H1 (cell line): ENCODE measurements at regions not wholly inside any gene's neighbourhood (a gene's known extent, or its start where the extent isn't known, plus 50 kb on each side); places are given as distances from the start of the nearest gene placed in this dataset.

ENCODE experiments used
- CTCF ChIA-PET: fragments of 300-600 bp; sonication (Branson Sonifier 250); formaldehyde crosslinking; loops from one replicate; lab custom pipeline; 2021; ENCODE audit not compliant: partially characterized antibody; lab: Charles Lee
- POLR2A ChIA-PET: fragments of 300-600 bp; sonication (Branson Sonifier 250); formaldehyde crosslinking; loops from one replicate; lab custom pipeline; 2021; ENCODE audit warnings: inconsistent platforms; ENCODE audit not compliant: partially characterized antibody; lab: Charles Lee
- DNase-seq, 2 experiments: peaks; one replicate each; pipeline versions ENCODE4 v3.0.0 to v3.0.0-alpha.2; 2010 to 2022; ENCODE audit warnings: low spot score in 2 of 2, low read depth in 1 of 2, mixed read lengths in 1 of 2
- FAIRE-seq: peaks from 2 replicates; lab custom pipeline; 2011; peaks lifted over from hg19 to GRCh38; lab: Jason Lieb, UNC
- H2AFZ ChIP-seq: 2 replicates; pipeline ENCODE4 v1.8.1; 2012; ENCODE audit warnings: low read length, inconsistent platforms
- H2AK5ac ChIP-seq: 2 replicates; pipeline ENCODE4 v1.6.1; 2013; ENCODE audit warnings: low read depth, low read length
- H2BK120ac ChIP-seq: replicated peaks from 2 replicates; pipeline ENCODE3; 2013; ENCODE audit warnings: low read depth, low read length, inconsistent platforms
- H2BK12ac ChIP-seq: 2 replicates; pipeline ENCODE4 v1.6.1; 2013; ENCODE audit warnings: low read depth, low read length
- H2BK15ac ChIP-seq: 2 replicates; pipeline ENCODE4 v1.6.1; 2013; ENCODE audit warnings: low read length
- H2BK20ac ChIP-seq: 2 replicates; pipeline ENCODE4 v1.6.1; 2013; ENCODE audit warnings: low read length
- H2BK5ac ChIP-seq: 2 replicates; pipeline ENCODE4 v1.6.1; 2013; ENCODE audit warnings: low read depth, low read length
- H3K14ac ChIP-seq: 2 replicates; pipeline ENCODE4 v1.6.1; 2013; ENCODE audit warnings: inconsistent platforms; ENCODE audit not compliant: insufficient read length
- H3K18ac ChIP-seq: 2 replicates; pipeline ENCODE4 v1.6.1; 2013; ENCODE audit warnings: low read length; ENCODE audit errors: extremely low read depth
- H3K23ac ChIP-seq: 2 replicates; pipeline ENCODE4 v1.6.1; 2013; ENCODE audit warnings: inconsistent platforms; ENCODE audit not compliant: insufficient read length
- H3K23me2 ChIP-seq: 2 replicates; pipeline ENCODE4 v1.6.1; 2013; ENCODE audit warnings: low read depth, low read length
- H3K27ac ChIP-seq: 2 replicates; pipeline ENCODE4 v1.6.1; 2011; ENCODE audit warnings: low read depth, low read length, inconsistent platforms
- H3K27me3 ChIP-seq, 4 experiments: replicated peaks in 1 of 4; 1 replicate in 1 of 4; 2 replicates in 3 of 4; pipeline versions ENCODE4 v1.6.1 to v1.8.1; 2011 to 2013; ENCODE audit warnings: low read length in 3 of 4, mild to moderate bottlenecking in 3 of 4, inconsistent platforms in 2 of 4, mixed read lengths in 2 of 4, moderate library complexity in 1 of 4; ENCODE audit not compliant: control insufficient read depth in 3 of 4, insufficient read depth in 3 of 4; ENCODE audit errors: extremely low read depth in 1 of 4
- H3K36me3 ChIP-seq, 4 experiments: 2 replicates each; pipeline versions ENCODE4 v1.6.1 to v1.8.1; 2011 to 2013; ENCODE audit warnings: mild to moderate bottlenecking in 4 of 4, low read length in 3 of 4, moderate library complexity in 2 of 4, control low read depth in 1 of 4, inconsistent platforms in 1 of 4; ENCODE audit not compliant: insufficient read depth in 4 of 4, control insufficient read depth in 2 of 4
- H3K4ac ChIP-seq: replicated peaks from 2 replicates; pipeline ENCODE3; 2013; ENCODE audit warnings: low read length, low read depth, mixed read lengths, inconsistent platforms; ENCODE audit not compliant: insufficient read length
- H3K4me1 ChIP-seq, 4 experiments: replicated peaks in 1 of 4; 1 replicate in 1 of 4; 2 replicates in 3 of 4; pipeline versions ENCODE4 v1.6.1 to v1.8.1; 2011 to 2013; ENCODE audit warnings: low read length in 3 of 4, inconsistent platforms in 2 of 4, mixed read lengths in 1 of 4; ENCODE audit not compliant: insufficient read depth in 4 of 4, control insufficient read depth in 3 of 4
- H3K4me2 ChIP-seq, 2 experiments: 2 replicates each; pipeline versions ENCODE4 v1.6.1 to v1.8.1; 2011 to 2013; ENCODE audit warnings: low read depth in 2 of 2, low read length in 2 of 2, control low read depth in 1 of 2, inconsistent platforms in 1 of 2, mild to moderate bottlenecking in 1 of 2; ENCODE audit not compliant: insufficient read depth in 1 of 2
- H3K4me3 ChIP-seq, 4 experiments: fragments of 200-600, 300-600 bp in 1 of 4; sonication (generic), shearing (Covaris generic), sonication (Bioruptor Twin) in 1 of 4; 2 replicates each; pipeline versions ENCODE4 v1.5.1 to v1.8.1; 2011 to 2016; ENCODE audit warnings: low read length in 4 of 4, low read depth in 3 of 4, control low read depth in 2 of 4, inconsistent platforms in 2 of 4, mild to moderate bottlenecking in 2 of 4, mixed read lengths in 1 of 4, moderate library complexity in 1 of 4; ENCODE audit not compliant: insufficient read depth in 2 of 4; ENCODE audit errors: extremely low read depth in 1 of 4
- H3K56ac ChIP-seq: replicated peaks from 2 replicates; pipeline ENCODE3; 2013; ENCODE audit warnings: low read depth, mild to moderate bottlenecking, mixed read lengths, low read length, inconsistent platforms; ENCODE audit not compliant: insufficient read length
- H3K79me1 ChIP-seq: 2 replicates; pipeline ENCODE4 v1.6.1; 2013; ENCODE audit warnings: low read depth, low read length, control low read depth
- H3K79me2 ChIP-seq, 2 experiments: 2 replicates each; pipeline versions ENCODE4 v1.6.1 to v1.8.1; 2012 to 2013; ENCODE audit warnings: low read length in 2 of 2, mild to moderate bottlenecking in 2 of 2, inconsistent platforms in 1 of 2; ENCODE audit not compliant: insufficient read depth in 2 of 2, control insufficient read depth in 1 of 2
- H3K9ac ChIP-seq, 4 experiments: replicated peaks in 1 of 4; 1 replicate in 1 of 4; 2 replicates in 3 of 4; pipeline versions ENCODE4 v1.6.1 to v1.8.1; 2011 to 2013; ENCODE audit warnings: low read depth in 3 of 4, low read length in 3 of 4, control low read depth in 2 of 4, mild to moderate bottlenecking in 2 of 4, moderate library complexity in 2 of 4, inconsistent platforms in 1 of 4; ENCODE audit errors: extremely low read depth in 1 of 4
- H3K9me3 ChIP-seq, 2 experiments: 2 replicates each; pipeline versions ENCODE4 v1.6.1 to v1.8.1; 2012 to 2013; ENCODE audit warnings: mild to moderate bottlenecking in 2 of 2, moderate library complexity in 2 of 2, control low read depth in 1 of 2, inconsistent platforms in 1 of 2, low read depth in 1 of 2, low read length in 1 of 2, mixed read lengths in 1 of 2; ENCODE audit not compliant: insufficient read depth in 2 of 2
- H4K20me1 ChIP-seq, 2 experiments: replicated peaks in 1 of 2; 2 replicates each; pipeline versions ENCODE3 to v1.8.1; 2011 to 2013; ENCODE audit warnings: inconsistent platforms in 2 of 2, low read length in 2 of 2, mild to moderate bottlenecking in 1 of 2; ENCODE audit not compliant: insufficient read depth in 2 of 2, control insufficient read depth in 1 of 2
- H4K5ac ChIP-seq: 2 replicates; pipeline ENCODE4 v1.6.1; 2013; ENCODE audit warnings: low read length, low read depth, mixed read lengths, inconsistent platforms; ENCODE audit not compliant: insufficient read length
- H4K8ac ChIP-seq: 2 replicates; pipeline ENCODE4 v1.8.0; 2013; ENCODE audit warnings: mild to moderate bottlenecking, moderate library complexity, low read length, inconsistent platforms; ENCODE audit not compliant: insufficient read depth; ENCODE audit errors: extremely low read depth
- H4K91ac ChIP-seq: replicated peaks from 2 replicates; pipeline ENCODE3; 2013; ENCODE audit warnings: low read length, mixed read lengths, inconsistent platforms; ENCODE audit not compliant: insufficient read length
- CBX5 ChIP-seq: fragments of 300-800, 300-1000 bp; sonication (generic); IDR thresholded peaks from 2 replicates; pipeline ENCODE4 v1.7.1; 2016; ENCODE audit warnings: antibody characterized with exemption, low read length, low read depth
- CBX8 ChIP-seq: fragments of 300-800, 300-1000 bp; sonication (generic); IDR thresholded peaks from 2 replicates; pipeline ENCODE4 v1.7.1; 2016; ENCODE audit warnings: low read depth, low read length, borderline replicate concordance
- CHD1 ChIP-seq: IDR thresholded peaks from 2 replicates; pipeline ENCODE4 v1.6.1; 2012; ENCODE audit warnings: low read depth, low read length, improper control_type of control experiment
- CHD2 ChIP-seq: IDR thresholded peaks from 2 replicates; pipeline ENCODE4 v1.6.1; 2012; ENCODE audit warnings: low read length, improper control_type of control experiment
- GABPA ChIP-seq: IDR thresholded peaks from 2 replicates; pipeline ENCODE4 v1.6.1; 2011; ENCODE audit warnings: mild to moderate bottlenecking, low read length, moderate library complexity, borderline replicate concordance; ENCODE audit not compliant: insufficient read depth
- KDM5A ChIP-seq: fragments of 200-600 bp; IDR thresholded peaks from 2 replicates; pipeline ENCODE4 v1.7.1; 2012; ENCODE audit warnings: mild to moderate bottlenecking, low read length, inconsistent platforms, mixed read lengths
- MAFK ChIP-seq: IDR thresholded peaks from 2 replicates; pipeline ENCODE4 v1.6.1; 2012; ENCODE audit warnings: low read depth, mild to moderate bottlenecking, improper control_type of control experiment, low read length
- NRF1 ChIP-seq: IDR thresholded peaks from 2 replicates; pipeline ENCODE4 v1.6.1; 2011; ENCODE audit warnings: mild to moderate bottlenecking, low read depth, low read length, improper control_type of control experiment
- SIRT6 ChIP-seq: IDR thresholded peaks from one replicate; pipeline ENCODE4 v1.7.1; 2012; ENCODE audit warnings: low read length, inconsistent platforms
- SP2 ChIP-seq: IDR thresholded peaks from 2 replicates; pipeline ENCODE4 v1.6.1; 2012; ENCODE audit warnings: mild to moderate bottlenecking, low read length, inconsistent platforms
- TAF1 ChIP-seq: IDR thresholded peaks from 2 replicates; pipeline ENCODE4 v1.6.1; 2011; ENCODE audit warnings: mild to moderate bottlenecking, low read depth, low read length
- TEAD4 ChIP-seq: IDR thresholded peaks from 2 replicates; pipeline ENCODE4 v1.6.1; 2012; ENCODE audit warnings: low read depth, low read length, inconsistent platforms, mixed read lengths
- YY1 ChIP-seq: IDR thresholded peaks from 2 replicates; pipeline ENCODE4 v1.6.1; 2011; ENCODE audit warnings: low read depth, mild to moderate bottlenecking, low read length
- WGBS, 2 experiments: shearing (Covaris generic) in 1 of 2; methylation state at CpG; one replicate each; pipeline versions ENCODE4 v1.1.6 to v1.1.7; 2013 to 2015; ENCODE audit warnings: low lambda C conversion rate in 2 of 2, mixed read lengths in 2 of 2, inconsistent platforms in 1 of 2, low coverage in 1 of 2, missing lambda C conversion rate in 1 of 2; ENCODE audit not compliant: insufficient replicate concordance in 2 of 2, insufficient coverage in 1 of 2, insufficient read length in 1 of 2; ENCODE audit errors: extremely low coverage in 1 of 2, missing lambda C conversion rate in 1 of 2; 5-methylcytosine and 5-hydroxymethylcytosine counted together
- TF ChIP-seq, protein P1 (sequence below): IDR thresholded peaks from 2 replicates; pipeline ENCODE4 v1.6.1; 2012; ENCODE audit warnings: low read length, inconsistent platforms

DNA sequence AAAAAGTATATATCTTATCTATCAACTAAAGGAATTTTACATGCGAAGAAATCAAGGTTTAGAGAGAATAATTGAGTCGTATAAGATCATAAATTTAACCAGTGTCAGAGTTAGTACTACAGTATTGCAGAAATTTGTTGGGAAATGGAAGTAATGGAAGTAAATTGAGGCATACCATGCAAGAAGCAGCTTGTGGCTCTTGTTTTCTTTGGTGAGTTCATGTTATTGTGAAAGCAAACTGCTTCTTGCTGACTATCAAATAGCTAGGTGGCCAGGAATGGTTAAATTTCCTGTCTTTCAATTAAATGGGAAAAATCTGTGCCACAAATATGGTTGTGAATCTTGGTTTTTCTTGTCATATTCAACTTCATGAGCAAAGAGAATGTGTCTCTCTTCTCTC, 652.7 kb downstream of the LMO4 start:
- no peak for FAIRE-seq
- H2BK5ac ChIP-seq, result no peak overlapping the region
- H3K23ac ChIP-seq, result no peak overlapping the region
- peaks cover 0 to 4% (median 1%) of the 10 kb centered on the region in 4 experiments; a peak in 2 of 7 replicates for H3K4me1 ChIP-seq
- H3K36me3 ChIP-seq, result no peaks in the 10 kb centered on the region
- H2BK20ac ChIP-seq, result no peak overlapping the region
- no peaks in the 10 kb centered on the region for H3K9me3 ChIP-seq
- H3K23me2 ChIP-seq, result no peaks in the 10 kb centered on the region
- no peak overlapping the region for H3K18ac ChIP-seq
- no peak overlapping the region for H2AK5ac ChIP-seq
- H2BK12ac ChIP-seq, result no peak overlapping the region
- H3K4me3 ChIP-seq, result no peak overlapping the region
- no peak overlapping the region for H3K56ac ChIP-seq
- peaks cover 0 to 2% (median 0%) of the 10 kb centered on the region in 4 experiments; a peak in 1 of 7 replicates for H3K27me3 ChIP-seq
- H4K5ac ChIP-seq, result no peak overlapping the region
- H3K79me2 ChIP-seq, result no peaks in the 10 kb centered on the region
- CTCF ChIA-PET, result interaction anchor here (1.2 to 1.7 kb wide), 2 partner anchors 9 to 689 kb away, joined by 3 to 4 read pairs; no protein-coding TSS in a partner anchor
- no peaks in the 10 kb centered on the region for H3K79me1 ChIP-seq
- 96% methylated on average over 2 of the region's 2 CpGs; no CpG with 5 or more reads in 1 of the 2 experiments for WGBS, 2 experiments
- no peak overlapping the region for H3K14ac ChIP-seq
- H2BK15ac ChIP-seq, result no peak overlapping the region
- POLR2A ChIA-PET, result no interaction called here
- H2BK120ac ChIP-seq, result no peak overlapping the region
- no peak overlapping the region for H3K4me2 ChIP-seq
- no peak overlapping the region for H3K4ac ChIP-seq
- H4K20me1 ChIP-seq, result no peaks in the 10 kb centered on the region
- H3K27ac ChIP-seq, result no peak overlapping the region
- no peak overlapping the region for H2AFZ ChIP-seq
- no peak overlapping the region for H3K9ac ChIP-seq
- TF ChIP-seq TAF1 (no peak), YY1 (no peak), NRF1 (no peak), GABPA (no peak), SP2 (no peak), CHD1 (no peak), CBX5 (no peak), CBX8 (no peak), KDM5A (no peak), MAFK (no peak), CHD2 (no peak), SIRT6 (no peak), TEAD4 (no peak)
- TF ChIP-seq, protein P1, sequence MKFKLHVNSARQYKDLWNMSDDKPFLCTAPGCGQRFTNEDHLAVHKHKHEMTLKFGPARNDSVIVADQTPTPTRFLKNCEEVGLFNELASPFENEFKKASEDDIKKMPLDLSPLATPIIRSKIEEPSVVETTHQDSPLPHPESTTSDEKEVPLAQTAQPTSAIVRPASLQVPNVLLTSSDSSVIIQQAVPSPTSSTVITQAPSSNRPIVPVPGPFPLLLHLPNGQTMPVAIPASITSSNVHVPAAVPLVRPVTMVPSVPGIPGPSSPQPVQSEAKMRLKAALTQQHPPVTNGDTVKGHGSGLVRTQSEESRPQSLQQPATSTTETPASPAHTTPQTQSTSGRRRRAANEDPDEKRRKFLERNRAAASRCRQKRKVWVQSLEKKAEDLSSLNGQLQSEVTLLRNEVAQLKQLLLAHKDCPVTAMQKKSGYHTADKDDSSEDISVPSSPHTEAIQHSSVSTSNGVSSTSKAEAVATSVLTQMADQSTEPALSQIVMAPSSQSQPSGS, result no peak
- H4K91ac ChIP-seq, result no peak overlapping the region
- no peak for DNase-seq
- no peak overlapping the region for H4K8ac ChIP-seq
